ENCODE measurements at regions not wholly inside any gene's neighbourhood (a gene's known extent, or its start where the extent isn't known, plus 50 kb on each side); places are given as distances from the start of the nearest gene placed in this dataset.
A peak's percentile ranks its signal among the peaks of the same experiment; 100 is the strongest.

GRCh38 chr7:31443457-31443856 is 70.4 kb upstream of the ITPRID1 start:
- no peak for TF ChIP-seq FOXM1 (IDR thresholded peaks at IDR 0.05; ENCODE audit: borderline replicate concordance, low read depth)
- TF ChIP-seq, protein P1, sequence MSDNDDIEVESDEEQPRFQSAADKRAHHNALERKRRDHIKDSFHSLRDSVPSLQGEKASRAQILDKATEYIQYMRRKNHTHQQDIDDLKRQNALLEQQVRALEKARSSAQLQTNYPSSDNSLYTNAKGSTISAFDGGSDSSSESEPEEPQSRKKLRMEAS (IDR thresholded peaks at IDR 0.05) = no peak
- peak; percentile 51 for TF ChIP-seq RAD21 (IDR thresholded peaks at IDR 0.05; ENCODE audit: low read depth)
- no peak for TF ChIP-seq TAF1 (IDR thresholded peaks at IDR 0.05; ENCODE audit: low read depth)
- no peak for TF ChIP-seq USF1 (IDR thresholded peaks at IDR 0.05)
- no peak for TF ChIP-seq TEAD4 (IDR thresholded peaks at IDR 0.05)
- no peak for TF ChIP-seq TCF12 (IDR thresholded peaks at IDR 0.05; ENCODE audit: low read depth)

DNA sequence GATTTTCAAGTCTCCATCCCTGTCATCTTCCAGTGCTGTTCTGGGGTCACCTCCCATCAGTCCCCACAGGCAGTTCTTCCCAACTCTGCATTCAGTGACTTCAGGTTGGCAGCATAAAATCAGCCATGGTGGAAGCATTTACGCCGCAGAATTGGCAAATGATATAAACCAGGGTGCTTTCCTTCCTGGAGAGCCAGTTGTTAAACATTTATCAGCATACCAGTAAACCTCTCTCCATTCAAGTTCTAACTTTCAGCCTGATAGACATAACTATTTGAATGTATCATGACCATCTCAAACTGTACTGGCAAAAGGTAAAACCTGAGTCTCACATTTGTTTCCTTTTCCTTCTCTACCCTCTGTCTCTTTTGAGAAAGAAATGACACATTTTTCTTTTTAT is 69.7 kb upstream of the ITPRID1 start:
- TF ChIP-seq ZBTB7A (IDR thresholded peaks at IDR 0.05; ENCODE audit: low read depth) (no peak), CEBPB (IDR thresholded peaks at IDR 0.05) (no peak), FOXM1 (IDR thresholded peaks at IDR 0.05; ENCODE audit: borderline replicate concordance, low read depth) (no peak), TAF1 (IDR thresholded peaks at IDR 0.05; ENCODE audit: low read depth) (no peak), CREB1 (IDR thresholded peaks at IDR 0.05; ENCODE audit: low read depth) (no peak), TCF12 (IDR thresholded peaks at IDR 0.05; ENCODE audit: low read depth) (no peak), NFIC (IDR thresholded peaks at IDR 0.05) (no peak), RAD21 (IDR thresholded peaks at IDR 0.05; ENCODE audit: low read depth) (no peak), YY1 (IDR thresholded peaks at IDR 0.05; ENCODE audit: low read depth) (no peak), USF1 (IDR thresholded peaks at IDR 0.05) (no peak), TEAD4 (IDR thresholded peaks at IDR 0.05) (no peak), EGR1 (IDR thresholded peaks at IDR 0.05) (no peak), EP300 (IDR thresholded peaks at IDR 0.05; ENCODE audit: borderline replicate concordance) (no peak)
- TF ChIP-seq, protein P2, sequence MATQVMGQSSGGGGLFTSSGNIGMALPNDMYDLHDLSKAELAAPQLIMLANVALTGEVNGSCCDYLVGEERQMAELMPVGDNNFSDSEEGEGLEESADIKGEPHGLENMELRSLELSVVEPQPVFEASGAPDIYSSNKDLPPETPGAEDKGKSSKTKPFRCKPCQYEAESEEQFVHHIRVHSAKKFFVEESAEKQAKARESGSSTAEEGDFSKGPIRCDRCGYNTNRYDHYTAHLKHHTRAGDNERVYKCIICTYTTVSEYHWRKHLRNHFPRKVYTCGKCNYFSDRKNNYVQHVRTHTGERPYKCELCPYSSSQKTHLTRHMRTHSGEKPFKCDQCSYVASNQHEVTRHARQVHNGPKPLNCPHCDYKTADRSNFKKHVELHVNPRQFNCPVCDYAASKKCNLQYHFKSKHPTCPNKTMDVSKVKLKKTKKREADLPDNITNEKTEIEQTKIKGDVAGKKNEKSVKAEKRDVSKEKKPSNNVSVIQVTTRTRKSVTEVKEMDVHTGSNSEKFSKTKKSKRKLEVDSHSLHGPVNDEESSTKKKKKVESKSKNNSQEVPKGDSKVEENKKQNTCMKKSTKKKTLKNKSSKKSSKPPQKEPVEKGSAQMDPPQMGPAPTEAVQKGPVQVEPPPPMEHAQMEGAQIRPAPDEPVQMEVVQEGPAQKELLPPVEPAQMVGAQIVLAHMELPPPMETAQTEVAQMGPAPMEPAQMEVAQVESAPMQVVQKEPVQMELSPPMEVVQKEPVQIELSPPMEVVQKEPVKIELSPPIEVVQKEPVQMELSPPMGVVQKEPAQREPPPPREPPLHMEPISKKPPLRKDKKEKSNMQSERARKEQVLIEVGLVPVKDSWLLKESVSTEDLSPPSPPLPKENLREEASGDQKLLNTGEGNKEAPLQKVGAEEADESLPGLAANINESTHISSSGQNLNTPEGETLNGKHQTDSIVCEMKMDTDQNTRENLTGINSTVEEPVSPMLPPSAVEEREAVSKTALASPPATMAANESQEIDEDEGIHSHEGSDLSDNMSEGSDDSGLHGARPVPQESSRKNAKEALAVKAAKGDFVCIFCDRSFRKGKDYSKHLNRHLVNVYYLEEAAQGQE (IDR thresholded peaks at IDR 0.05; ENCODE audit: low read depth) = no peak
- TF ChIP-seq, protein P1 (IDR thresholded peaks at IDR 0.05) = no peak

DNA sequence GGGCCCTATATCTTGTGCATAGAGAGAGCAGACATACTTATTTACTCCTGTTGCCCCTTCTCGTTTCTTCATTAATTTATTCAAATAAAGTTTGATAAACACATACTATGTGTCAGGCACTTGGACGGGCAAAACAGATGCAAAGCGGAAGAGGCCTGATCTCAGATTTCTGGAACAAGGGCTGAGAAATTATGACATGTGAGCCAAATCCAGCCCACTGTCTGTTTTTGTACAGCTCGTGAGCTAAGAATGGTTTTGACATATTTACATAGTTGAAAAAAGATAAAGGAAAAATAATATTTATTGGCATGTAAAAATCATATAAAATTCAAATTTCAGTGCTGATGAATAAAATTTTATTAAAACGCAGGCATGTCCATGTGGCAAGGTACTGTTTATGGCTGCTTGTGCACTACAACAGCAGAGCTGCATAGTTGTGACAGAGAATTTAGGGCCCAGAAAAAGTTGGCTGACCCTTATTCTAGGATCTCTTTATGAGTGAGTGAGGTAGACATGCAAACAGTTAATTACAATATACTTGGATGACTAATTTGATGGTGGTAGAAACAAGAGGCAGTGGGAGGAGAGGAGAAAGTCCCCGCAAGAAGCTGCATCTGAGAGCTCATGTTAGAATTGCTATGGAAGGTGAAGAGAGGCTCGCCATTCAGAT is 68.1 kb upstream of the ITPRID1 start:
- TF ChIP-seq TAF1 (IDR thresholded peaks at IDR 0.05; ENCODE audit: low read depth) = no peak
- no peak for TF ChIP-seq CEBPB (IDR thresholded peaks at IDR 0.05)
- TF ChIP-seq, protein P2 (IDR thresholded peaks at IDR 0.05; ENCODE audit: low read depth) = no peak
- no peak for TF ChIP-seq TCF12 (IDR thresholded peaks at IDR 0.05; ENCODE audit: low read depth)
- no peak for TF ChIP-seq RAD21 (IDR thresholded peaks at IDR 0.05; ENCODE audit: low read depth)
- TF ChIP-seq FOXM1 (IDR thresholded peaks at IDR 0.05; ENCODE audit: borderline replicate concordance, low read depth) = no peak
- TF ChIP-seq EGR1 (IDR thresholded peaks at IDR 0.05) = no peak
- TF ChIP-seq TEAD4 (IDR thresholded peaks at IDR 0.05) = no peak
- no peak for TF ChIP-seq ZBTB7A (IDR thresholded peaks at IDR 0.05; ENCODE audit: low read depth)

DNA sequence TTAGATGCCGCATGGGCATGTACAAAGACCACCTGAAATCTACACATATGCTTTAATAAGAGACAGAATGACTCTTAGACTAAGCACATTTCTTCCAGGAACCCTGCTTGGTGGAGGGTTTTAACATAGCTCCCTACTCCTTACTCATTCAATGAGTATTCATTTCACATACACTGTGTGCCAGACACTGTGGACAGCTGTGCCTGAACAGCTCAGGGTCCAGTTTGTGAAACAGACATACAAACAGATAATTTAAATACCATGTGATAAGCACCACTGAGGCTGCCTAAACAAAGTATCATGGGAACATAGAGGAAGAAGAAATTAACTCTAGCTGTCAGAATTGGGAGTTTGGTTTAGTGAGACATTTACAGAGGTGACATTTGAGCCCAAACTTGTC is 65.2 kb upstream of the ITPRID1 start:
- no peak for TF ChIP-seq FOXM1 (IDR thresholded peaks at IDR 0.05; ENCODE audit: borderline replicate concordance, low read depth)
- TF ChIP-seq EGR1 (IDR thresholded peaks at IDR 0.05) = no peak
- TF ChIP-seq TAF1 (IDR thresholded peaks at IDR 0.05; ENCODE audit: low read depth) = no peak
- TF ChIP-seq, protein P1 (IDR thresholded peaks at IDR 0.05) = no peak
- TF ChIP-seq USF1 (IDR thresholded peaks at IDR 0.05) = no peak
- no peak for TF ChIP-seq CREB1 (IDR thresholded peaks at IDR 0.05; ENCODE audit: low read depth)
- TF ChIP-seq, protein P2 (IDR thresholded peaks at IDR 0.05; ENCODE audit: low read depth) = no peak
- no peak for TF ChIP-seq EP300 (IDR thresholded peaks at IDR 0.05; ENCODE audit: borderline replicate concordance)
- TF ChIP-seq TEAD4 (IDR thresholded peaks at IDR 0.05) = no peak
